ENCODE measurements at regions not wholly inside any gene's neighbourhood (a gene's known extent, or its start where the extent isn't known, plus 50 kb on each side); places are given as distances from the start of the nearest gene placed in this dataset.
"Not testable (repeated sequence)": the region's sequence is repeated elsewhere in the genome, so short reads cannot be mapped to it uniquely, and the experiment has no call there.

DNA sequence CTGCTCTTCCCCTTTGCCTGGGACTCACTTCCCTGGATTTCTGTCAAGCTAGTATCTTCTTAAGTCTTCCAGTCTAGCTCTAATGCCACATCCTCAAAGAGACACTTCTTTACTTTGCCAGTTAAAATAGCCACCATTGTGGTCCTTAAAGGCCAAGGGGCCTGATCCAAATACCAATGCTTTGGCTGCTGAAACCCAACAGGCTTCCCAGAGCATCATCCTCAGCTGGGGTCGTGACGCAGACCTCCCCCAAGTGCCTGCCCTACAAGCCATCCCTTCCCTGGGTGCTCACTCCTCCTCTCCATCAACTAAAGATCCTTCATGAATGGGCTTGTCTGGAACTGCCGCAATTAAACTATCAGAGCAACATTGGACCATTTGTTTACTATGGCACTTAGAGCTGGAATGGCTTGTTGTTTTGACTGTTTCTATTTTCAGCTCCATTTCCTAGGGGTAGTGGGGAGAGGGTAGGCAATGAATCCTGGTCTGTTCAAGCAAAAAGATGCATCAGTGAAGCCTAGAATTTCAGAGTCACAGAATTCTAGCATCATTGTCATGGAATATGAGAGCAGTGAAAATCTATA lies 79.6 kb upstream of the SIRPA start:
- H3K27ac ChIP-seq (ENCODE audit: low read length): no peak overlapping the region
- TF ChIP-seq, protein P1, sequence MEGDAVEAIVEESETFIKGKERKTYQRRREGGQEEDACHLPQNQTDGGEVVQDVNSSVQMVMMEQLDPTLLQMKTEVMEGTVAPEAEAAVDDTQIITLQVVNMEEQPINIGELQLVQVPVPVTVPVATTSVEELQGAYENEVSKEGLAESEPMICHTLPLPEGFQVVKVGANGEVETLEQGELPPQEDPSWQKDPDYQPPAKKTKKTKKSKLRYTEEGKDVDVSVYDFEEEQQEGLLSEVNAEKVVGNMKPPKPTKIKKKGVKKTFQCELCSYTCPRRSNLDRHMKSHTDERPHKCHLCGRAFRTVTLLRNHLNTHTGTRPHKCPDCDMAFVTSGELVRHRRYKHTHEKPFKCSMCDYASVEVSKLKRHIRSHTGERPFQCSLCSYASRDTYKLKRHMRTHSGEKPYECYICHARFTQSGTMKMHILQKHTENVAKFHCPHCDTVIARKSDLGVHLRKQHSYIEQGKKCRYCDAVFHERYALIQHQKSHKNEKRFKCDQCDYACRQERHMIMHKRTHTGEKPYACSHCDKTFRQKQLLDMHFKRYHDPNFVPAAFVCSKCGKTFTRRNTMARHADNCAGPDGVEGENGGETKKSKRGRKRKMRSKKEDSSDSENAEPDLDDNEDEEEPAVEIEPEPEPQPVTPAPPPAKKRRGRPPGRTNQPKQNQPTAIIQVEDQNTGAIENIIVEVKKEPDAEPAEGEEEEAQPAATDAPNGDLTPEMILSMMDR (IDR thresholded peaks at IDR 0.05): no peak
- H3K27ac Mint-ChIP-seq: no peak overlapping the region
- H3K4me3 Mint-ChIP-seq: no peak overlapping the region
- H3K4me3 ChIP-seq (ENCODE audit: low read length): no peak overlapping the region
- no peaks in the 10 kb centered on the region for H3K36me3 Mint-ChIP-seq
- WGBS (ENCODE audit: insufficient coverage): 98% methylated on average over 3 of the region's 3 CpGs
- ATAC-seq (no peak), DNase-seq (no peak)
- intact Hi-C loops (cut with micrococcal nuclease): no loop called here
- H3K36me3 ChIP-seq (ENCODE audit: control insufficient read depth, insufficient read depth, low read length): no peaks in the 10 kb centered on the region
- H3K4me1 Mint-ChIP-seq: no peaks in the 10 kb centered on the region
- peaks cover 25 to 37% of the 10 kb centered on the region in 2 donors for H3K27me3 Mint-ChIP-seq (ENCODE audit: low read depth in 2 of 2)
- H3K4me1 ChIP-seq (ENCODE audit: control insufficient read depth, insufficient read depth, low read length): peaks cover 40% of the 10 kb centered on the region
- no peaks in the 10 kb centered on the region for H3K9me3 Mint-ChIP-seq
- no peaks in the 10 kb centered on the region for H3K27me3 ChIP-seq (ENCODE audit: control insufficient read depth, insufficient read depth, low read length)
- H3K9me3 ChIP-seq (ENCODE audit: control insufficient read depth, insufficient read depth, low read length): no peaks in the 10 kb centered on the region

DNA sequence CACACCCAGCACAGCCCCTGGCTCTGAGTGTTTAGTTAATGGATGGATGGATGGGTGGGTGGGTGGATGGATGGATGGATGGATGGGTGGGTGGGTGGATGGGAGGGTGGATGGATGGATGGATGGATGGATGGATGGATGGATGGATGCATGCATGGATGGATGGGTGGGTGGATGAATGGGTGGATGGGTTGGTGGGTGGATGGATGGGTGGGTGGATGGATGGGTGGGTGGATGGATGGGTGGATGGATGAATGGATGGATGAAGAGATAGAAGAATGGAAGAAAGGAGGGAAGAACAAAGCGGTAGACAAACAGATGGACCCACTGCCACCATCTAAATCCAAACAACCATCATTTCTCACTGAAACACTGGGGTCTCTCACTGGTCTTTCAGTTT lies 80.3 kb upstream of the SIRPA start:
- H3K4me1 Mint-ChIP-seq; H3K9me3 ChIP-seq (ENCODE audit: control insufficient read depth, insufficient read depth, low read length); H3K27ac Mint-ChIP-seq; H3K4me3 ChIP-seq (ENCODE audit: low read length); H3K27me3 ChIP-seq (ENCODE audit: control insufficient read depth, insufficient read depth, low read length); H3K36me3 ChIP-seq (ENCODE audit: control insufficient read depth, insufficient read depth, low read length); H3K36me3 Mint-ChIP-seq; ATAC-seq; DNase-seq; H3K9me3 Mint-ChIP-seq; H3K4me3 Mint-ChIP-seq; H3K27ac ChIP-seq (ENCODE audit: low read length); intact Hi-C loops (cut with micrococcal nuclease): not testable (repeated sequence)
- H3K27me3 Mint-ChIP-seq (ENCODE audit: low read depth in 2 of 2): peaks cover 30 to 39% of the 10 kb centered on the region in 2 donors
- WGBS (ENCODE audit: insufficient coverage): no CpG with 5 or more reads among the region's 1 CpG
- H3K4me1 ChIP-seq (ENCODE audit: control insufficient read depth, insufficient read depth, low read length): peaks cover 36% of the 10 kb centered on the region

DNA sequence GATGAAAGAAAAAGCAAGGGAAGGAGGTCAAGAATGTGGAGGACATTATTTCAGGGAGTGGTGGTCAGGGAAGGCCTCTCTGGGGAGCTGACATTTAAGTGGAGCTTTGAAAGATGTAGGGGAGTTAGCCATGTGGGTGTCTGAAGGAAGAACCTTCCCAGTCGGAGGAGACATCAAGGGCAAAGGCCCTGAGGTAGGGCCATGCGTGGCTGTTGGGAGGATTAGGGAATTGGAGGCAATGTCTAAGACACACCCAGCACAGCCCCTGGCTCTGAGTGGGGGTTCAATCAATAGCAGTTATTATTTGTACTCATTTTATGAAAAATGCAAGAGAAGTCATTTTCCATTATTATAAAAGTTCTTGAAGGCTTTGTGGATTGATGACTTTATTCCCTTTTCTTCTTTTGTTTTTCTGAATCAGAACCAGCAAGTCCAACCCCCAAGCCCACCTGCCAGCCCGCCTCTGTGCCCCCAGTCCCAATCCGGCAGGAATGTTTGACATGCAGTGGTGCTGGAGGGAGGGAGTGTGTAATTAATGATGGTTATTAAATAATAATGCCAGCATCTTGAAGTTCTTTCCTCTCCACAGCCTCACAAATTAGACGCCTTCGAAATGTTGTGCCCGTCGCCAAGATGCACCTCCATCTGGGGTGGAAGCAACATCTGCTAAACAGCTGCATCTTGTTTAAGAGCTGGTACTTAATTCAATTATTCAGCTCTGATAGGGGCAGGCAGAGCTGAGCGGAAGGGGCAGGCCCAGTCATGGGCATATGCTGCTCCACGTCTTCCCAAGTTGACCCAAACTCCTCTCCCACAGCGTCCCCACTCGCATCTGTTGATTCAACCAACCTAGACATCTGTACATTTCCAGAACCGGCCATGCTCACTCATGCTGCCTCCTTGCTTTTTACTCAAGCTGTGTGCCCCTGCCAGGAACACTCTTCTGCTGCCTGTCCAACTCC lies 81.3 kb upstream of the SIRPA start:
- H3K4me1 Mint-ChIP-seq: no peaks in the 10 kb centered on the region
- Histone ChIP-seq H3K9me3 (ENCODE audit: control insufficient read depth, insufficient read depth, low read length) (no peaks in the 10 kb centered on the region), H3K36me3 (ENCODE audit: control insufficient read depth, insufficient read depth, low read length) (no peaks in the 10 kb centered on the region), H3K4me3 (ENCODE audit: low read length) (no peak overlapping the region), H3K4me1 (ENCODE audit: control insufficient read depth, insufficient read depth, low read length) (peaks cover 31% of the 10 kb centered on the region), H3K27ac (ENCODE audit: low read length) (no peak overlapping the region), H3K27me3 (ENCODE audit: control insufficient read depth, insufficient read depth, low read length) (no peaks in the 10 kb centered on the region)
- H3K4me3 Mint-ChIP-seq: no peak overlapping the region
- 94% methylated on average over 11 of the region's 13 CpGs for WGBS (ENCODE audit: insufficient coverage)
- no peak overlapping the region for H3K27ac Mint-ChIP-seq
- peaks cover 33 to 41% of the 10 kb centered on the region in 2 donors for H3K27me3 Mint-ChIP-seq (ENCODE audit: low read depth in 2 of 2)
- no peaks in the 10 kb centered on the region for H3K36me3 Mint-ChIP-seq
- no peak for ATAC-seq
- TF ChIP-seq, protein P1 (IDR thresholded peaks at IDR 0.05): no peak
- intact Hi-C loops (cut with micrococcal nuclease): no loop called here
- no peaks in the 10 kb centered on the region for H3K9me3 Mint-ChIP-seq
- no peak for DNase-seq

DNA sequence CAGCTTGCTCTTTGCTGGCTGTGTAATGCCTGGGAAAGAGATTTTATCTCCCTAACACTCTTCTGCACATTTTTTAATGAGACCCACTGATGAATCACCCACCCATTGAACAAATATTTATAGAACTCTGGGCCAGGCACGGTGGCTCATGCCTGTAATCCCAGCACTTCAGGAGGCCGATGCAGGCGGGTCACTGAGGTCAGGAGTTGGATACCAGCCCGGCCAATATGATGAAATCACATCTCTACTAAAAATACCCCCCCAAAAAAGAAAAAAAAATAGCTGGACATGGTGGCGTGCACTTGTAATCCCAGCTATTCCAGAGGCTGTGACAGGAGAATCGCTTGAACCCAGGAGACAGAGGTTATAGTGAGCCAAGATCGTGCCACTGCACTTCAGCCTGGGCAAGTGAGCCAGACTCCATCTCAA lies 82.1 kb upstream of the SIRPA start:
- intact Hi-C loops (cut with micrococcal nuclease): no loop called here
- Mint-ChIP-seq H3K4me3 (no peak overlapping the region), H3K27me3 (ENCODE audit: low read depth in 2 of 2) (peaks cover 33% of the 10 kb centered on the region in 2 donors), H3K27ac (no peak overlapping the region), H3K36me3 (no peaks in the 10 kb centered on the region), H3K4me1 (no peaks in the 10 kb centered on the region), H3K9me3 (no peaks in the 10 kb centered on the region)
- H3K27me3 ChIP-seq (ENCODE audit: control insufficient read depth, insufficient read depth, low read length): no peaks in the 10 kb centered on the region
- H3K9me3 ChIP-seq (ENCODE audit: control insufficient read depth, insufficient read depth, low read length): no peaks in the 10 kb centered on the region
- DNase-seq: no peak
- no peak for ATAC-seq
- no peak overlapping the region for H3K4me3 ChIP-seq (ENCODE audit: low read length)
- 86% methylated on average over 7 of the region's 7 CpGs for WGBS (ENCODE audit: insufficient coverage)
- H3K4me1 ChIP-seq (ENCODE audit: control insufficient read depth, insufficient read depth, low read length): peaks cover 24% of the 10 kb centered on the region
- H3K36me3 ChIP-seq (ENCODE audit: control insufficient read depth, insufficient read depth, low read length): no peaks in the 10 kb centered on the region
- TF ChIP-seq, protein P1 (IDR thresholded peaks at IDR 0.05): no peak
- H3K27ac ChIP-seq (ENCODE audit: low read length): no peak overlapping the region

Measured in natural killer cell (primary cell).